H1 (cell line): ENCODE measurements at regions not wholly inside any gene's neighbourhood (a gene's known extent, or its start where the extent isn't known, plus 50 kb on each side); places are given as distances from the start of the nearest gene placed in this dataset.

Experiments used
- BCL11A ChIP-seq, 2 experiments: IDR thresholded peaks; one replicate each; pipeline ENCODE4 v1.6.1; 2011; ENCODE audit warnings: low read depth in 2 of 2, low read length in 2 of 2, mild to moderate bottlenecking in 2 of 2
- CTCF ChIP-seq, 3 experiments: IDR thresholded peaks; 1 replicate in 2 of 3; 2 replicates in 1 of 3; pipeline versions ENCODE4 v1.5.1 to v1.6.1; 2011; ENCODE audit warnings: low read length in 3 of 3, mild to moderate bottlenecking in 3 of 3, inconsistent platforms in 2 of 3, low read depth in 1 of 3, moderate library complexity in 1 of 3; ENCODE audit not compliant: insufficient read depth in 1 of 3; ENCODE audit errors: control extremely low read depth in 1 of 3
- RFX5 ChIP-seq: IDR thresholded peaks from 2 replicates; pipeline ENCODE4 v1.6.1; 2011; ENCODE audit warnings: low read depth, low read length, improper control_type of control experiment, borderline replicate concordance

GRCh38 chr2:83873110-83873509 is 586.0 kb downstream of the SUCLG1 start (continued):
- no peak for TF ChIP-seq CTCF (IDR thresholded peaks at IDR 0.05; ENCODE audit: control extremely low read depth in 1 of 3, insufficient read depth in 1 of 3, low read depth in 1 of 3, low read length in 3 of 3)
- no peak for TF ChIP-seq RFX5
- no peak for TF ChIP-seq BCL11A (IDR thresholded peaks at IDR 0.05; ENCODE audit: low read depth in 2 of 2, low read length in 2 of 2)
- TF ChIP-seq, all 59 proteins: peak for 0
